GM23338 (cell line): ENCODE measurements at regions not wholly inside any gene's neighbourhood (a gene's known extent, or its start where the extent isn't known, plus 50 kb on each side); places are given as distances from the start of the nearest gene placed in this dataset.
"Not testable (repeated sequence)": the region's sequence is repeated elsewhere in the genome, so short reads cannot be mapped to it uniquely, and the experiment has no call there.

ENCODE experiments used
- ATAC-seq: fragments of 200-7000 bp; cut with Tn5 transposase; 3 replicates; pipeline ENCODE4 v1.9.1; 2020
- DNase-seq: peaks from one replicate; pipeline ENCODE4 v3.0.0-alpha.2; 2015; ENCODE audit warnings: low spot score
- H2AFZ ChIP-seq: fragments of 200-600 bp; sonication (generic); 2 replicates; pipeline ENCODE4 v1.8.0; 2016; ENCODE audit warnings: antibody characterized with exemption, mild to moderate bottlenecking, moderate library complexity
- H3F3A ChIP-seq: fragments of 200-600 bp; sonication (generic); replicated peaks from 2 replicates; pipeline ENCODE4 v1.8.0; 2017; ENCODE audit warnings: antibody characterized with exemption, mixed run types, low read depth
- H3K27ac ChIP-seq: fragments of 200-600 bp; sonication (generic); 2 replicates; pipeline ENCODE4 v1.6.1; 2016; ENCODE audit warnings: low read depth
- H3K27me3 ChIP-seq: fragments of 200-600 bp; sonication (generic); 2 replicates; pipeline ENCODE4 v1.8.0; 2016; ENCODE audit warnings: mild to moderate bottlenecking, mixed run types, moderate library complexity; ENCODE audit not compliant: insufficient read depth
- H3K36me3 ChIP-seq: fragments of 200-600 bp; sonication (generic); 2 replicates; pipeline ENCODE4 v1.8.0; 2016; ENCODE audit warnings: mild to moderate bottlenecking; ENCODE audit not compliant: insufficient read depth
- H3K4me1 ChIP-seq: fragments of 200-600 bp; sonication (generic); 2 replicates; pipeline ENCODE4 v1.8.0; 2016; ENCODE audit warnings: mild to moderate bottlenecking, moderate library complexity; ENCODE audit not compliant: insufficient read depth
- H3K4me2 ChIP-seq: fragments of 200-600 bp; sonication (generic); 2 replicates; pipeline ENCODE4 v1.7.1; 2017; ENCODE audit warnings: mixed run types
- H3K4me3 ChIP-seq: fragments of 200-600 bp; sonication (generic); 2 replicates; pipeline ENCODE4 v1.6.1; 2016; ENCODE audit warnings: mixed run types
- H3K79me2 ChIP-seq: fragments of 200-600 bp; sonication (generic); replicated peaks from 2 replicates; pipeline ENCODE4 v1.8.0; 2017; ENCODE audit warnings: mild to moderate bottlenecking; ENCODE audit not compliant: insufficient read depth
- H3K9me2 ChIP-seq: fragments of 200-600 bp; sonication (generic); 2 replicates; pipeline ENCODE4 v1.8.0; 2017; ENCODE audit not compliant: insufficient read depth
- H4K20me1 ChIP-seq: fragments of 200-600 bp; sonication (generic); replicated peaks from 2 replicates; pipeline ENCODE4 v1.8.0; 2017; ENCODE audit warnings: mild to moderate bottlenecking; ENCODE audit not compliant: insufficient read depth
- H3K27ac Mint-ChIP-seq: 2 replicates; pipeline ENCODE4 v1.8.0; 2020; ENCODE audit warnings: inconsistent platforms, mild to moderate bottlenecking, moderate library complexity, mixed read lengths
- H3K27me3 Mint-ChIP-seq: 3 replicates; pipeline ENCODE4 v1.8.0; 2022; ENCODE audit warnings: low read depth, mild to moderate bottlenecking, moderate library complexity, mixed read lengths, inconsistent platforms; ENCODE audit not compliant: insufficient read depth, poor library complexity
- H3K36me3 Mint-ChIP-seq: 3 replicates; pipeline ENCODE4 v1.8.0; 2021; ENCODE audit warnings: low read depth, mild to moderate bottlenecking, inconsistent platforms, moderate library complexity, mixed read lengths
- H3K4me1 Mint-ChIP-seq: 3 replicates; pipeline ENCODE4 v1.8.0; 2020; ENCODE audit warnings: mild to moderate bottlenecking, inconsistent platforms, mixed read lengths
- H3K4me3 Mint-ChIP-seq: 3 replicates; pipeline ENCODE4 v1.8.0; 2021; ENCODE audit warnings: moderate library complexity, mild to moderate bottlenecking, inconsistent platforms, mixed read lengths
- H3K9me3 Mint-ChIP-seq: 3 replicates; pipeline ENCODE4 v1.8.0; 2020; ENCODE audit warnings: moderate library complexity, mild to moderate bottlenecking, inconsistent platforms, mixed read lengths
- CTCF ChIP-seq, 2 experiments: fragments of 200-600 bp in 1 of 2; sonication (generic) in 1 of 2; conservative IDR thresholded peaks; 2 replicates each; pipeline versions ENCODE4 v1.5.1 to v1.6.1; 2016 to 2017; ENCODE audit warnings: antibody characterized with exemption in 2 of 2, low read depth in 2 of 2, mild to moderate bottlenecking in 2 of 2, moderate library complexity in 1 of 2
- ETS1 ChIP-seq: IDR thresholded peaks from 2 replicates; pipeline ENCODE4 v1.6.1; 2016; ENCODE audit warnings: antibody characterized with exemption
- EZH2 ChIP-seq: fragments of 200-600 bp; sonication (generic); IDR thresholded peaks from one replicate; pipeline ENCODE4 v1.8.0; 2017; ENCODE audit warnings: antibody characterized with exemption, mild to moderate bottlenecking, low read depth; ENCODE audit not compliant: unreplicated experiment
- NANOG ChIP-seq: IDR thresholded peaks from 2 replicates; pipeline ENCODE4 v1.6.1; 2016; ENCODE audit warnings: antibody characterized with exemption, borderline replicate concordance
- REST ChIP-seq: IDR thresholded peaks from one replicate; pipeline ENCODE4 v1.6.1; 2018; ENCODE audit warnings: antibody characterized with exemption; ENCODE audit not compliant: unreplicated experiment
- STAT1 ChIP-seq: IDR thresholded peaks from one replicate; pipeline ENCODE4 v1.6.1; 2016; ENCODE audit warnings: antibody characterized with exemption; ENCODE audit not compliant: unreplicated experiment
- ZNF114 ChIP-seq: fragments of 250-450 bp; sonication (Bioruptor Pico); IDR thresholded peaks from 2 replicates; pipeline ENCODE4 v1.5.0; 2020; ENCODE audit warnings: mild to moderate bottlenecking, moderate library complexity
- TF ChIP-seq, protein P1 (sequence below): fragments of 250-450 bp; sonication (Bioruptor Pico); IDR thresholded peaks from 2 replicates; pipeline ENCODE4 v1.5.0; 2020; ENCODE audit warnings: mild to moderate bottlenecking, moderate library complexity

DNA sequence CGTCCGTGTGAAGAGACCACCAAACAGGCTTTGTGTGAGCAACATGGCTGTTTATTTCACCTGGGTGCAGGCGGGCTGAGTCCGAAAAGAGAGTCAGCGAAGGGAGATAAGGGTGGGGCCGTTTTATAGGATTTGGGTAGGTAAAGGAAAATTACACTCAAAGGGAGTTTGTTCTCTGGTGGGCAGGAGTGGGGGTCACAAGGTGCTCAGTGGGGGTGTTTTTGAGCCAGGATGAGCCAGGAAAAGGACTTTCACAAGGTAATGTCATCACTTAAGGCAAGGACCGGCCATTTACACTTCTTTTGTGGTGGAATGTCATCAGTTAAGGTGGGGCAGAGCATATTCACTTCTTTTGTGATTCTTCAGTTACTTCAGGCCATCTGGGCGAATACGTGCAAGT lies 488.7 kb upstream of the ZP4 start:
- peaks cover 40% of the 10 kb centered on the region for H3K4me1 Mint-ChIP-seq
- H3K9me3 Mint-ChIP-seq, result not testable (repeated sequence)
- ATAC-seq, result peak; percentile 26; the same call in 1 of the 3 replicates

DNA sequence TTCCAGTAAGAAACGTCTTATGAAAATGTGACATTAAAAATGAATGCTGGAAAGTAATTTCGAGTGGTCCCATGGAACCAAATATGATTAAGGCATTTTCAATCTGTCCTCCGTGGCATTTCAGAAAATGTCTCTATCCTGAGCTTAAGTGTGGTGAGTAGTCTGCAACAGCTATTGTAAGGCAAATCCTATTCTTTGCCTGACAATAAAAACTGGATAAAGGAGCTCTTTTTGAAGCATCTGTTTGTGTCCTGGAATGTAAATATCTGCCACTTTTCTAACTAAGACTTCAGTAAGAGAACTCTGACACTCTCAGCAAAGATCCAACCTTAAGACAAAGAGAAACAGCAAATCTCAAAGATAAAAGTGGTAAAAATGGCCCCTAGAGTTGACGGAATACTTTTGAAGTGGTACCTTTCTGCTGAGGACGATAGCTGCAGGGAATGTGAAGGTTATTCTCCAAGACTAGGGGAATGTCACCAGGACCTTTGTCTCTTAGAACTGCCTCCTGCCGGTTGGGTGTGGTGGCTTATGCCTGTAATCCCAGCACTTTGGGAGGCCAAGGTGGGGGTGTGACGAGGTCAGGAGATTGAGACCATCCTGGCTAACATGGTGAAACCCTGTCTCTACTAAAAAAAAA lies 486.7 kb upstream of the ZP4 start:
- peak; percentile 73 for ATAC-seq
- peak overlapping the region; percentile 58; the same call in 1 of the 2 replicates for H3K27ac Mint-ChIP-seq
- no peak for TF ChIP-seq ZNF114 (CRISPR knock-in tag)
- no peak for TF ChIP-seq STAT1
- TF ChIP-seq NANOG, result no peak
- 0 out of 4 replicates have a peak, but pooled peaks of 1 of the 2 experiments have one; percentile 5 for TF ChIP-seq CTCF (conservative IDR thresholded peaks at IDR 0.05; ENCODE audit: low read depth in 2 of 2)
- no peak for TF ChIP-seq EZH2
- TF ChIP-seq, protein P1, sequence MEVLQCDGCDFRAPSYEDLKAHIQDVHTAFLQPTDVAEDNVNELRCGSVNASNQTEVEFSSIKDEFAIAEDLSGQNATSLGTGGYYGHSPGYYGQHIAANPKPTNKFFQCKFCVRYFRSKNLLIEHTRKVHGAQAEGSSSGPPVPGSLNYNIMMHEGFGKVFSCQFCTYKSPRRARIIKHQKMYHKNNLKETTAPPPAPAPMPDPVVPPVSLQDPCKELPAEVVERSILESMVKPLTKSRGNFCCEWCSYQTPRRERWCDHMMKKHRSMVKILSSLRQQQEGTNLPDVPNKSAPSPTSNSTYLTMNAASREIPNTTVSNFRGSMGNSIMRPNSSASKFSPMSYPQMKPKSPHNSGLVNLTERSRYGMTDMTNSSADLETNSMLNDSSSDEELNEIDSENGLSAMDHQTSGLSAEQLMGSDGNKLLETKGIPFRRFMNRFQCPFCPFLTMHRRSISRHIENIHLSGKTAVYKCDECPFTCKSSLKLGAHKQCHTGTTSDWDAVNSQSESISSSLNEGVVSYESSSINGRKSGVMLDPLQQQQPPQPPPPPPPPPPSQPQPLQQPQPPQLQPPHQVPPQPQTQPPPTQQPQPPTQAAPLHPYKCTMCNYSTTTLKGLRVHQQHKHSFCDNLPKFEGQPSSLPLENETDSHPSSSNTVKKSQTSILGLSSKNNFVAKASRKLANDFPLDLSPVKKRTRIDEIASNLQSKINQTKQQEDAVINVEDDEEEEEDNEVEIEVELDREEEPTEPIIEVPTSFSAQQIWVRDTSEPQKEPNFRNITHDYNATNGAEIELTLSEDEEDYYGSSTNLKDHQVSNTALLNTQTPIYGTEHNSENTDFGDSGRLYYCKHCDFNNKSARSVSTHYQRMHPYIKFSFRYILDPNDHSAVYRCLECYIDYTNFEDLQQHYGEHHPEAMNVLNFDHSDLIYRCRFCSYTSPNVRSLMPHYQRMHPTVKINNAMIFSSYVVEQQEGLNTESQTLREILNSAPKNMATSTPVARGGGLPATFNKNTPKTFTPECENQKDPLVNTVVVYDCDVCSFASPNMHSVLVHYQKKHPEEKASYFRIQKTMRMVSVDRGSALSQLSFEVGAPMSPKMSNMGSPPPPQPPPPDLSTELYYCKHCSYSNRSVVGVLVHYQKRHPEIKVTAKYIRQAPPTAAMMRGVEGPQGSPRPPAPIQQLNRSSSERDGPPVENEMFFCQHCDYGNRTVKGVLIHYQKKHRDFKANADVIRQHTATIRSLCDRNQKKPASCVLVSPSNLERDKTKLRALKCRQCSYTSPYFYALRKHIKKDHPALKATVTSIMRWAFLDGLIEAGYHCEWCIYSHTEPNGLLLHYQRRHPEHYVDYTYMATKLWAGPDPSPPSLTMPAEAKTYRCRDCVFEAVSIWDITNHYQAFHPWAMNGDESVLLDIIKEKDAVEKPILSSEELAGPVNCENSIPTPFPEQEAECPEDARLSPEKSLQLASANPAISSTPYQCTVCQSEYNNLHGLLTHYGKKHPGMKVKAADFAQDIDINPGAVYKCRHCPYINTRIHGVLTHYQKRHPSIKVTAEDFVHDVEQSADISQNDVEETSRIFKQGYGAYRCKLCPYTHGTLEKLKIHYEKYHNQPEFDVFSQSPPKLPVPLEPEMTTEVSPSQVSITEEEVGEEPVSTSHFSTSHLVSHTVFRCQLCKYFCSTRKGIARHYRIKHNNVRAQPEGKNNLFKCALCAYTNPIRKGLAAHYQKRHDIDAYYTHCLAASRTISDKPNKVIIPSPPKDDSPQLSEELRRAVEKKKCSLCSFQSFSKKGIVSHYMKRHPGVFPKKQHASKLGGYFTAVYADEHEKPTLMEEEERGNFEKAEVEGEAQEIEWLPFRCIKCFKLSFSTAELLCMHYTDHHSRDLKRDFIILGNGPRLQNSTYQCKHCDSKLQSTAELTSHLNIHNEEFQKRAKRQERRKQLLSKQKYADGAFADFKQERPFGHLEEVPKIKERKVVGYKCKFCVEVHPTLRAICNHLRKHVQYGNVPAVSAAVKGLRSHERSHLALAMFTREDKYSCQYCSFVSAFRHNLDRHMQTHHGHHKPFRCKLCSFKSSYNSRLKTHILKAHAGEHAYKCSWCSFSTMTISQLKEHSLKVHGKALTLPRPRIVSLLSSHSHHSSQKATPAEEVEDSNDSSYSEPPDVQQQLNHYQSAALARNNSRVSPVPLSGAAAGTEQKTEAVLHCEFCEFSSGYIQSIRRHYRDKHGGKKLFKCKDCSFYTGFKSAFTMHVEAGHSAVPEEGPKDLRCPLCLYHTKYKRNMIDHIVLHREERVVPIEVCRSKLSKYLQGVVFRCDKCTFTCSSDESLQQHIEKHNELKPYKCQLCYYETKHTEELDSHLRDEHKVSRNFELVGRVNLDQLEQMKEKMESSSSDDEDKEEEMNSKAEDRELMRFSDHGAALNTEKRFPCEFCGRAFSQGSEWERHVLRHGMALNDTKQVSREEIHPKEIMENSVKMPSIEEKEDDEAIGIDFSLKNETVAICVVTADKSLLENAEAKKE (CRISPR knock-in tag), result no peak
- no peak for TF ChIP-seq ETS1
- no peak for TF ChIP-seq REST

More for the DNA sequence above, 488.7 kb upstream of the ZP4 start:
- H3K4me1 ChIP-seq, result peaks cover 21% of the 10 kb centered on the region
- H2AFZ ChIP-seq, H3K9me2 ChIP-seq, H3K4me2 ChIP-seq, H3K4me3 ChIP-seq, H4K20me1 ChIP-seq, H3F3A ChIP-seq, DNase-seq, H3K27me3 Mint-ChIP-seq, H3K27me3 ChIP-seq, H3K79me2 ChIP-seq, H3K36me3 ChIP-seq, H3K4me3 Mint-ChIP-seq: not testable (repeated sequence)
- Mint-ChIP-seq H3K27ac (peak overlapping the region; percentile 96), H3K36me3 (peaks cover 25% of the 10 kb centered on the region)
- peak overlapping the region; percentile 96 for H3K27ac ChIP-seq
- TF ChIP-seq NANOG, result peak; percentile 51; the same call in 1 of the 2 replicates

More for the DNA sequence above, 486.7 kb upstream of the ZP4 start:
- Histone ChIP-seq H3K4me3 (no peak overlapping the region), H3K9me2 (no peaks in the 10 kb centered on the region), H3K27ac (peak overlapping the region; percentile 96), H3K27me3 (no peaks in the 10 kb centered on the region), H4K20me1 (no peaks in the 10 kb centered on the region), H3K79me2 (no peaks in the 10 kb centered on the region), H3K4me2 (peak overlapping the region; percentile 30; the same call in 1 of the 2 replicates), H3K36me3 (no peaks in the 10 kb centered on the region), H3F3A (no peaks in the 10 kb centered on the region), H3K4me1 (peaks cover 17% of the 10 kb centered on the region), H2AFZ (no peak overlapping the region)
- H3K9me3 Mint-ChIP-seq, result peaks cover 4% of the 10 kb centered on the region
- H3K36me3 Mint-ChIP-seq, result peaks cover 19% of the 10 kb centered on the region
- peaks cover 35% of the 10 kb centered on the region for H3K4me1 Mint-ChIP-seq
- peak; percentile 61 for DNase-seq
- H3K27me3 Mint-ChIP-seq, result peaks cover 7% of the 10 kb centered on the region
- H3K4me3 Mint-ChIP-seq, result no peak overlapping the region
